ENCODE measurements at regions not wholly inside any gene's neighbourhood (a gene's known extent, or its start where the extent isn't known, plus 50 kb on each side); places are given as distances from the start of the nearest gene placed in this dataset.

- TF ChIP-seq TAF1 (IDR thresholded peaks at IDR 0.05; ENCODE audit: borderline replicate concordance, insufficient read depth, low read length) (no peak), SIN3A (IDR thresholded peaks at IDR 0.05; ENCODE audit: borderline replicate concordance, insufficient read depth, low read length) (no peak), POLR2AphosphoS5 (IDR thresholded peaks at IDR 0.05; ENCODE audit: low read depth, low read length) (no peak), FOXP2 (optimal IDR thresholded peaks at IDR 0.05; ENCODE audit: borderline replicate concordance, extremely low read depth, extremely low read length, insufficient read depth) (no peak)
- TF ChIP-seq, protein P1, sequence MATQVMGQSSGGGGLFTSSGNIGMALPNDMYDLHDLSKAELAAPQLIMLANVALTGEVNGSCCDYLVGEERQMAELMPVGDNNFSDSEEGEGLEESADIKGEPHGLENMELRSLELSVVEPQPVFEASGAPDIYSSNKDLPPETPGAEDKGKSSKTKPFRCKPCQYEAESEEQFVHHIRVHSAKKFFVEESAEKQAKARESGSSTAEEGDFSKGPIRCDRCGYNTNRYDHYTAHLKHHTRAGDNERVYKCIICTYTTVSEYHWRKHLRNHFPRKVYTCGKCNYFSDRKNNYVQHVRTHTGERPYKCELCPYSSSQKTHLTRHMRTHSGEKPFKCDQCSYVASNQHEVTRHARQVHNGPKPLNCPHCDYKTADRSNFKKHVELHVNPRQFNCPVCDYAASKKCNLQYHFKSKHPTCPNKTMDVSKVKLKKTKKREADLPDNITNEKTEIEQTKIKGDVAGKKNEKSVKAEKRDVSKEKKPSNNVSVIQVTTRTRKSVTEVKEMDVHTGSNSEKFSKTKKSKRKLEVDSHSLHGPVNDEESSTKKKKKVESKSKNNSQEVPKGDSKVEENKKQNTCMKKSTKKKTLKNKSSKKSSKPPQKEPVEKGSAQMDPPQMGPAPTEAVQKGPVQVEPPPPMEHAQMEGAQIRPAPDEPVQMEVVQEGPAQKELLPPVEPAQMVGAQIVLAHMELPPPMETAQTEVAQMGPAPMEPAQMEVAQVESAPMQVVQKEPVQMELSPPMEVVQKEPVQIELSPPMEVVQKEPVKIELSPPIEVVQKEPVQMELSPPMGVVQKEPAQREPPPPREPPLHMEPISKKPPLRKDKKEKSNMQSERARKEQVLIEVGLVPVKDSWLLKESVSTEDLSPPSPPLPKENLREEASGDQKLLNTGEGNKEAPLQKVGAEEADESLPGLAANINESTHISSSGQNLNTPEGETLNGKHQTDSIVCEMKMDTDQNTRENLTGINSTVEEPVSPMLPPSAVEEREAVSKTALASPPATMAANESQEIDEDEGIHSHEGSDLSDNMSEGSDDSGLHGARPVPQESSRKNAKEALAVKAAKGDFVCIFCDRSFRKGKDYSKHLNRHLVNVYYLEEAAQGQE (IDR thresholded peaks at IDR 0.05; ENCODE audit: insufficient read depth in 1 of 2, low read depth in 2 of 2, low read length in 2 of 2): no peak
Measured at GRCh38 chr1:82843876-82844275, 1043.1 kb downstream of the ADGRL2 start.

DNA sequence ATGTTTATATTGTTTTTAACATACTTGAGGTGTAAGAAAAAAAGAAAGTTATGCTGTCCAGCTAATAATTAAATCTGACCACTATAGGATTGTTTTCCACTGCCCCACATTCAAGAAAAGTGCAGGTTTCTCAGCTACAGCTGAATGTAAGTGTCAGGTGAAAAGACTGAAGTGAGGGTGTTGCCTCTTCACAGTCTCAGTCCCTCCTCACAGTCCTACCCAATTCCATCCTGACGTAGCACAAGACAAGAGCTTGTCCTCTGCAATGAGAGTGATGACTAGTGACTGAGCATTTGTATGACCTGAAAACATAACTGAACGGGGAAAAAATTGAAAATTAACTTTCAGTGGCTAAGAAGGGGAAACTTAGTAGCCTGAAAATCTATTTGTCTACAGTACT, 1039.5 kb downstream of the ADGRL2 start:
- TF ChIP-seq POLR2AphosphoS5 (IDR thresholded peaks at IDR 0.05; ENCODE audit: low read depth, low read length) (no peak), TAF1 (IDR thresholded peaks at IDR 0.05; ENCODE audit: borderline replicate concordance, insufficient read depth, low read length) (no peak), SIN3A (IDR thresholded peaks at IDR 0.05; ENCODE audit: borderline replicate concordance, insufficient read depth, low read length) (no peak), FOXP2 (optimal IDR thresholded peaks at IDR 0.05; ENCODE audit: borderline replicate concordance, extremely low read depth, extremely low read length, insufficient read depth) (no peak)
- TF ChIP-seq, protein P1 (IDR thresholded peaks at IDR 0.05; ENCODE audit: insufficient read depth in 1 of 2, low read depth in 2 of 2, low read length in 2 of 2): no peak

- TF ChIP-seq TAF1 (IDR thresholded peaks at IDR 0.05; ENCODE audit: borderline replicate concordance, insufficient read depth, low read length) (no peak), FOXP2 (optimal IDR thresholded peaks at IDR 0.05; ENCODE audit: borderline replicate concordance, extremely low read depth, extremely low read length, insufficient read depth) (no peak), POLR2AphosphoS5 (IDR thresholded peaks at IDR 0.05; ENCODE audit: low read depth, low read length) (no peak)
- TF ChIP-seq, protein P1 (IDR thresholded peaks at IDR 0.05; ENCODE audit: insufficient read depth in 1 of 2, low read depth in 2 of 2, low read length in 2 of 2): no peak
Measured at GRCh38 chr1:82837766-82838465, 1037.2 kb downstream of the ADGRL2 start.

DNA sequence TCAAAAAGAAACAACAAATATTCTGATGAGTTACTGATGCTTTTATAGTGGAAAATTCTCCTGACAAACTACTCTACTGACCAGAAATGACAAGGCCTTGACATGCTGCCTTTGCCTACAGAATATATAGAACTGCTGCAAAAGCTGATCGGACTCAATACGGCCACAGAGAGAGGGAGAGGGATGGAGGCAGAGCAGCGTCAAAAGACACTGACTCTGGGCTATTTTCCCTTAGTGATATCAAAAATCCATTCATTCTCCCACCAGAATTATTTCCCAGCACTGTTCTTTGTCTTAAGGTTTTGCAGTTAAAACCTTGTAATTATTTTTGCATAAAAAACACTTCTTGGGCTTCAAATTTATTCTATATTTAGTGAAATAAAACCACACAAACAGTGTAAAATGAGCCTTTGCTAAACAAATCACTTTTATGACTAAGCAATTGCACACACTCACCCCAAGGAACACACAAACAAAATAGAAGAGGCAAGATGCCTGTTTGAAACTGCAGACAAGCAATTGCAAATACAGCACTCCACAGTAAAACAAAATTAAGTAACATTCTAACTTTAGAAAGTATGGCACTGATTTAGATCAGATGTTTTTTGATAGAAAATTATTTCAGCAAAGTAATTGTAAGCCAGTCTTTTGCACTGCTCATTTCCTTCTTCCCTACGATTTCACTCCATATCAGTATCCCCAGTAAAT, 1036.4 kb downstream of the ADGRL2 start:
- TF ChIP-seq SIN3A (IDR thresholded peaks at IDR 0.05; ENCODE audit: borderline replicate concordance, insufficient read depth, low read length): no peak
- TF ChIP-seq FOXP2 (optimal IDR thresholded peaks at IDR 0.05; ENCODE audit: borderline replicate concordance, extremely low read depth, extremely low read length, insufficient read depth): no peak
- no peak for TF ChIP-seq POLR2AphosphoS5 (IDR thresholded peaks at IDR 0.05; ENCODE audit: low read depth, low read length)
- TF ChIP-seq, protein P1 (IDR thresholded peaks at IDR 0.05; ENCODE audit: insufficient read depth in 1 of 2, low read depth in 2 of 2, low read length in 2 of 2): no peak
- no peak for TF ChIP-seq TAF1 (IDR thresholded peaks at IDR 0.05; ENCODE audit: borderline replicate concordance, insufficient read depth, low read length)
